ENCODE measurements at regions not wholly inside any gene's neighbourhood (a gene's known extent, or its start where the extent isn't known, plus 50 kb on each side); places are given as distances from the start of the nearest gene placed in this dataset.

DNA sequence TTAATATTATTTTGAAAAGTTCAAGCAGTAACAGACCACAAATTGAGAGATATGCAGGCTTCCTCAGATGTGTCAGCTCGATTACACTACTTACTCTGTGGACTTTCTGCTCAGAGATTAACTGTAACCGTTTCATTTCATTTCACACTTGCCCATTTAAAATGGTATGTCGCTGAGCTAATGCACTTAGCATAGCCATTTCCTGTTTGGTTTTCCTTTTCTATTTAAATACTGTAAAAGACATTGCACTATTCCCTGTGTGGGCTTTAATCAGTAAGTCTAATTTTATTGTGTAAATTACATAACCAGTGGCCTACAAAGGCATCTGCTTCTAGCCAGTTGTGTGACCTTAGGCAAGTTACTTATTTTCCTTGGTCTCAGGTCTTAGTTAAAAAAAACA is 237.6 kb downstream of the LACC1 start:
- TF ChIP-seq CTCF (IDR thresholded peaks at IDR 0.05; ENCODE audit: insufficient read depth, low read depth, low read length, missing control alignments): no peak
- peak; percentile 6 for DNase-seq (ENCODE audit: low read depth)

DNA sequence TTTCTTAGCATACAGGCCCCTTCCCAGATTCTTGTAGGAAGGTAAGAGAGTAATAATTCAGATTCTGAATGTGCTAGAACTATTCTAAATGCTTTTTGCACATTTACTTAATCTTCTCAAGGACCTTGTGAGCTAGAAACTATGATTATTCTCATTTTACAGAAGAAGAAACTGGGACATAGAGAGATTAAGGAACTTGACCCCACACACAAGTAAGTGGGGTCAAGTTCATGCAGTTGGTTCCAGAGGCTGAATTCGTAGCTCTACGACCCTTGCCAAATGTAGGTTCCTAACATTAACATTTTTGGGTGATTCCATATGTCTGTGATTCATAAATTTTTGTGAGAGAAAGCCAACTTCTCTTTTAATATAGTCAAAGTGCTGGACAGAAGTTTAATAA is 238.1 kb downstream of the LACC1 start:
- TF ChIP-seq CTCF (IDR thresholded peaks at IDR 0.05; ENCODE audit: insufficient read depth, low read depth, low read length, missing control alignments): no peak
- H3K4me3 ChIP-seq (ENCODE audit: low read depth, low read length): no peak overlapping the region
- no peak for DNase-seq (ENCODE audit: low read depth)

More for the DNA sequence above, 237.6 kb downstream of the LACC1 start:
- H3K4me3 ChIP-seq (ENCODE audit: low read depth, low read length): no peak overlapping the region

GRCh38 chr13:44118881-44119280 is 239.2 kb downstream of the LACC1 start:
- no peak for TF ChIP-seq CTCF (IDR thresholded peaks at IDR 0.05; ENCODE audit: insufficient read depth, low read depth, low read length, missing control alignments)
- no peak for DNase-seq (ENCODE audit: low read depth)
- H3K4me3 ChIP-seq (ENCODE audit: low read depth, low read length): no peak overlapping the region

DNA sequence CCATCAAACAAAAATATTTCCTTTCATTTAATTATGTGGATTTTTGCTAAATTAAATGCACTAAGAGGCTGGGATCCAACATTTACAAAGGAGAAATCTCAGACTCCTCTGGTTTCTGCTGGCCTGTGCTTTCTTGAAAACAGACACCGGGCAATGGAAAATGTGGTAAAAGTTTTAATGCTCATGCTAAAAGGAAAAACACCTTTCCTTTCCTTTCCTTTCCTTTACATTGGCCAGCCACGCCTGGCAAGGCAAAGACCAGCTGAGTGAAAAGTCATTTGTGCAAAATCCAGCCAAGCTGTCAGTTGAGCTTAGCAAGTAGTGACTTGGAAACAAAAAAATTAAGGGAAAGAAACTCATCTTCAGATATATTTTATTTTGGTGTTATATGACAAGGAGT is 240.3 kb downstream of the LACC1 start:
- TF ChIP-seq CTCF (IDR thresholded peaks at IDR 0.05; ENCODE audit: insufficient read depth, low read depth, low read length, missing control alignments): no peak
- no peak overlapping the region for H3K4me3 ChIP-seq (ENCODE audit: low read depth, low read length)

DNA sequence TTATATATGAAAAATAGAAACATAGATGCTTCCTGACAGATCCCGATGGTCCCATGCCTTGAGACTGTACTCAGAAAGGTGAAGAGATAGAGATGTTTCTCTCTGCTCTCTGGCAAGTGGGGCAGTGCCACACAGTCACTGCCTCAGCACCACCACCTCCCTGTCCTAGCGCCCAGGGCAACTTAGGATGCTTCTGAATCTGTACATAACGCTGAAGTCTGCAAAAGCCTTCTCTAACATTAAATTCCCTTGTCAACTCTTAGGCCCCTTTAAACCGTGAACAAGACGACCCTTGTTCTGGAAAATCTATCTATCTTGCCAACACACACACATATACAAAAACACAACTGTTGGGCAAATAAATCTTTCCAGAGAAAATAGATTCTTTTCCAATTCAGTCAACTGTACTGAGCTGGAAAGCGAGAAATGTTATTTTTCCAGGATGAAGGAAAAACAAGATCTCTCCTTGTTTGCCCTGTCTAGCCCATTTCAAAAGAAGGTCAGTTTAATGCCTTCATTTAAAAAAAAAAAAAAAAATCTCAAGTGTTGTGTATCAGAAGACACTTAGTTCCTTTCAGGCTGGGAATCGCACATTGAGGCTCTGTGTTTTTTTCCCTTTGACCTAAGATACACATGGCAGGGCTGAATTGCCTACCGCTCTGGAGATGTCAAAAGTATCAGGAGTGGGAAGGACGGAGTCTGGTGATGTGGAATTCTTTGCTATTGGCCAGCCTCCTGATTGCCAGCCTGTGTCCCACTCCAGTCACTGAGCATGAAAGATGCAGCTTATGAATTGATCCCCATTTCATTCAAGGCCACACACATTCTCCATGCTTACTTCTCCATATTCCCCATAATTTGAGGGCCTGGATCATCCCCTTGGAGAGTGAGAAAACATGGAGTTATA is 241.4 kb downstream of the LACC1 start:
- no peak overlapping the region for H3K4me3 ChIP-seq (ENCODE audit: low read depth, low read length)
- TF ChIP-seq CTCF (IDR thresholded peaks at IDR 0.05; ENCODE audit: insufficient read depth, low read depth, low read length, missing control alignments): no peak
- no peak for DNase-seq (ENCODE audit: low read depth)

More for the DNA sequence above, 240.3 kb downstream of the LACC1 start:
- DNase-seq (ENCODE audit: low read depth): no peak

DNA sequence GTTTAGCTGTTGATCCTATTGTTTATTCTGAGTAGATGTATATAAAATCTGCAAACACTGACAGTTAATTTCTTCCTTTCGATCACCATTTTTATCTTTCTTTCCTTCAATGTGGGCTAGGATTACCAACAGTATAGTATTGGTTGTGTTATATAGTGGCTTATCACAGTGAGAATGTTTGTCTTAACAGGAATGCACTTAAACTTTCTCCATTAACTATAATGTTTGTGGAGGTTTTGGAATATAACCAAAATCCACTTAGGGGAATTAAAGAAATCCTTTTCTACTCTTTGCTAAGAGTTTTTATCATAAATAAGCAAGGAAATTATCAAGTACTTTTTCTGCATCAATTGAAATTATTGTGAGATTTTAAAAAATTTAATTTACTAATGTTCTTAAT is 244.6 kb downstream of the LACC1 start:
- no peak for DNase-seq (ENCODE audit: low read depth)
- no peak for TF ChIP-seq CTCF (IDR thresholded peaks at IDR 0.05; ENCODE audit: insufficient read depth, low read depth, low read length, missing control alignments)
- no peak overlapping the region for H3K4me3 ChIP-seq (ENCODE audit: low read depth, low read length)

All from GM12865 (cell line).